GM12878 (cell line): ENCODE measurements at regions not wholly inside any gene's neighbourhood (a gene's known extent, or its start where the extent isn't known, plus 50 kb on each side); places are given as distances from the start of the nearest gene placed in this dataset.

Experiments
- ATAC-seq: fragments of 200-7000 bp; cut with Tn5 transposase; 3 replicates; pipeline ENCODE4 v1.9.1; 2020; ENCODE audit warnings: mild to moderate bottlenecking, moderate library complexity
- BruUV-seq: library from RNA; stranded (reverse); fragments of 400-500 nt; replicated peaks from 2 replicates; lab custom pipeline; 2021; lab: Mats Ljungman, UMichigan
- CTCF ChIA-PET: fragments of 300-600 bp; sonication (Branson Sonifier 250); formaldehyde crosslinking; extraction: SDS; loops from one replicate; lab custom pipeline; 2021; ENCODE audit warnings: inconsistent platforms; lab: Yijun Ruan, JAX
- POLR2A ChIA-PET: fragments of 350-600 bp; formaldehyde crosslinking; extraction: SDS; loops from one replicate; lab custom pipeline; 2021; ENCODE audit warnings: inconsistent platforms; lab: Charles Lee
- RAD21 ChIA-PET: fragments of 300-600 bp; sonication (Branson Sonifier 250); formaldehyde crosslinking; loops from one replicate; lab custom pipeline; 2023; ENCODE audit warnings: antibody characterized with exemption; ENCODE audit not compliant: unreplicated experiment; lab: Charles Lee
- SMC1A ChIA-PET: fragments of 300-600 bp; sonication (Branson Sonifier 250); formaldehyde crosslinking; loops from one replicate; lab custom pipeline; 2023; ENCODE audit not compliant: unreplicated experiment, uncharacterized antibody; lab: Charles Lee
- DNase-seq: peaks from one replicate; pipeline ENCODE4 v3.0.0-alpha.2; 2011; ENCODE audit warnings: low read depth, low spot score
- FAIRE-seq: peaks from 3 replicates; lab custom pipeline; 2011; peaks lifted over from hg19 to GRCh38; lab: Jason Lieb, UNC
- H2AFZ ChIP-seq: 2 replicates; pipeline ENCODE4 v1.6.0; 2011; ENCODE audit warnings: low read depth, low read length, control low read depth; ENCODE audit not compliant: control insufficient read depth
- H3K27ac ChIP-seq: 2 replicates; pipeline ENCODE4 v1.5.1; 2011; ENCODE audit warnings: control low read depth; ENCODE audit not compliant: control insufficient read depth, insufficient read depth
- H3K27me3 ChIP-seq, 2 experiments: replicated peaks in 1 of 2; 2 replicates each; pipeline versions ENCODE4 v1.6.0 to v1.6.1; 2011; ENCODE audit warnings: low read length in 1 of 2; ENCODE audit not compliant: control insufficient read depth in 2 of 2, insufficient read depth in 2 of 2
- H3K36me3 ChIP-seq, 2 experiments: 2 replicates each; pipeline ENCODE4 v1.5.1; 2011; ENCODE audit warnings: low read length in 1 of 2; ENCODE audit not compliant: control insufficient read depth in 2 of 2, insufficient read depth in 2 of 2
- H3K4me1 ChIP-seq: 2 replicates; pipeline ENCODE4 v1.6.1; 2011; ENCODE audit warnings: mild to moderate bottlenecking, low read length, moderate library complexity, mixed read lengths; ENCODE audit not compliant: control insufficient read depth, insufficient read depth
- H3K4me2 ChIP-seq: 2 replicates; pipeline ENCODE4 v1.6.0; 2011; ENCODE audit warnings: control low read depth; ENCODE audit not compliant: control insufficient read depth, insufficient read depth
- H3K4me3 ChIP-seq: fragments of 200-600 bp; sonication (generic); 2 replicates; pipeline ENCODE4 v1.5.1; 2016
- H3K79me2 ChIP-seq: 2 replicates; pipeline ENCODE4 v1.6.0; 2011; ENCODE audit warnings: low read length; ENCODE audit not compliant: control insufficient read depth, insufficient read depth
- H3K9ac ChIP-seq: 2 replicates; pipeline ENCODE4 v1.8.0; 2011; ENCODE audit warnings: low read length, control low read depth, mixed read lengths; ENCODE audit not compliant: control insufficient read depth, insufficient read depth
- H3K9me3 ChIP-seq: replicated peaks from 3 replicates; pipeline ENCODE4 v1.5.1; 2011; ENCODE audit warnings: mild to moderate bottlenecking, low read length; ENCODE audit not compliant: control insufficient read depth, insufficient read depth
- H4K20me1 ChIP-seq: 2 replicates; pipeline ENCODE4 v1.6.0; 2011; ENCODE audit not compliant: control insufficient read depth, insufficient read depth
- EGR1 ChIP-seq, 2 experiments: IDR thresholded peaks; 1 replicate in 1 of 2; 2 replicates in 1 of 2; pipeline ENCODE4 v1.6.1; 2011 to 2012; ENCODE audit warnings: low read depth in 2 of 2, low read length in 2 of 2, borderline replicate concordance in 1 of 2, mild to moderate bottlenecking in 1 of 2, moderate library complexity in 1 of 2
- HDAC2 ChIP-seq: fragments of 200-600 bp; sonication (generic); IDR thresholded peaks from 2 replicates; pipeline ENCODE4 v1.6.1; 2017
- POU2F2 ChIP-seq: IDR thresholded peaks from 3 replicates; pipeline ENCODE4 v1.6.1; 2011; ENCODE audit warnings: low read depth, mild to moderate bottlenecking, low read length, borderline replicate concordance
- SIN3A ChIP-seq: IDR thresholded peaks from 2 replicates; pipeline ENCODE4 v1.6.1; 2012; ENCODE audit warnings: low read depth, low read length, improper control_type of control experiment
- TARDBP ChIP-seq: IDR thresholded peaks from 2 replicates; pipeline ENCODE4 v1.6.1; 2016; ENCODE audit warnings: borderline replicate concordance
- TBL1XR1 ChIP-seq: IDR thresholded peaks from 2 replicates; pipeline ENCODE4 v1.6.1; 2012; ENCODE audit warnings: low read depth, low read length, improper control_type of control experiment
- WRNIP1 ChIP-seq: IDR thresholded peaks from 2 replicates; pipeline ENCODE4 v1.6.1; 2011; ENCODE audit warnings: low read depth, low read length, improper control_type of control experiment, borderline replicate concordance
- WGBS: methylation state at CpG from one replicate; pipeline ENCODE4 v1.1.6; 2016; ENCODE audit warnings: low lambda C conversion rate; ENCODE audit not compliant: insufficient replicate concordance, insufficient coverage; ENCODE audit errors: missing lambda C conversion rate; 5-methylcytosine and 5-hydroxymethylcytosine counted together
- in situ Hi-C: fragments of 300-500 bp; cut with MboI; formaldehyde crosslinking; loops from 9 replicates; pipeline ENCODE4 v1.14.3; 2018; ENCODE audit warnings: mixed read lengths
- intact Hi-C: fragments of 100-400 bp; cut with micrococcal nuclease; formaldehyde crosslinking; loops from one replicate; pipeline ENCODE4 v1.14.2; 2022; ENCODE audit not compliant: unreplicated experiment
- TF ChIP-seq, protein P1 (sequence below): fragments of 150-350 bp; IDR thresholded peaks from 2 replicates; pipeline ENCODE4 v1.6.1; 2016; ENCODE audit warnings: low read depth, low read length
- TF ChIP-seq, protein P2 (sequence below), 3 experiments: IDR thresholded peaks in 2 of 3; conservative IDR thresholded peaks in 1 of 3; 2 replicates each; pipeline ENCODE4 v1.5.1; 2011; ENCODE audit warnings: low read depth in 3 of 3, low read length in 3 of 3, mild to moderate bottlenecking in 3 of 3, control low read depth in 2 of 3, moderate library complexity in 2 of 3, inconsistent platforms in 1 of 3, mixed read lengths in 1 of 3; ENCODE audit not compliant: control insufficient read depth in 2 of 3, insufficient read depth in 1 of 3; ENCODE audit errors: extremely low read depth in 1 of 3
- TF ChIP-seq, protein P3 (sequence below): fragments of 450-650 bp; IDR thresholded peaks from 2 replicates; pipeline ENCODE4 v1.6.1; 2017; ENCODE audit warnings: mild to moderate bottlenecking, moderate library complexity

DNA sequence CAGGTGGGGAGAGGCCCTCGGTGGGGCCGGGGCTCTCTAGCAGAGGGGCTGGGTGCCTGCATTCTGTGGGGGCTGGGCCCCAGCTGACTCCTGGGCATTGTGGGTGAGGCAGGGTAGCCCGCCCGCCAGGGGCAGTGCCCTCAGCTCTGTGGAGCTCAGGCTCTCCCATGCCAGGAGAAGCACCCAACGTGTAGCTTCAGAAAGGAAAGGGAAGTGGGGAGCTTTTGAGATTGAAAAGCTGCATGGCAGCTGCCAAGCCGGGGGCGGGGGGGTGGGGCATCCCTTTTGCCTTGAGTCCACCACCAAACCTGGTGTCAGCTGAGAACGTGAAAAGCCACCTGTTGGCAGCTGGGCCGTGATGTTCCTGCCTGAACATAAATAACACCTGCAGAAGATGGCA, 192.1 kb upstream of the CIBAR2 start:
- peaks cover 14% of the 10 kb centered on the region for H3K4me1 ChIP-seq
- in situ Hi-C loops (no loop called here), intact Hi-C loops (loop anchor here (5.0 to 10.0 kb wide), 2 partner anchors 120 to 308 kb away; partner anchors contain the start of gene GSE1)
- WGBS, result 37% methylated on average over 7 of the region's 9 CpGs
- BruUV-seq, result no TSS peak
- no peaks in the 10 kb centered on the region for H3K36me3 ChIP-seq
- no peaks in the 10 kb centered on the region for H3K9me3 ChIP-seq
- DNase-seq (no peak), FAIRE-seq (no peak), ATAC-seq (no peak)
- no peak overlapping the region for H2AFZ ChIP-seq
- H3K79me2 ChIP-seq, result no peaks in the 10 kb centered on the region
- no peak overlapping the region for H3K9ac ChIP-seq
- ChIA-PET POLR2A (no interaction called here), RAD21 (interaction anchor here (0.7 to 1.0 kb wide), 2 partner anchors 34 to 37 kb away, joined by 3 read pairs; no protein-coding TSS in a partner anchor), CTCF (interaction anchor here (0.7 to 2.5 kb wide), 4 partner anchors 35 to 250 kb away, joined by 3 to 8 read pairs (median 4); no protein-coding TSS in a partner anchor), SMC1A (interaction anchor here (0.7 to 1.6 kb wide), 3 partner anchors 26 to 189 kb away, joined by 3 to 5 read pairs (median 4); no protein-coding TSS in a partner anchor)
- H3K27ac ChIP-seq, result no peak overlapping the region
- TF ChIP-seq WRNIP1, result no peak
- TF ChIP-seq, protein P1, sequence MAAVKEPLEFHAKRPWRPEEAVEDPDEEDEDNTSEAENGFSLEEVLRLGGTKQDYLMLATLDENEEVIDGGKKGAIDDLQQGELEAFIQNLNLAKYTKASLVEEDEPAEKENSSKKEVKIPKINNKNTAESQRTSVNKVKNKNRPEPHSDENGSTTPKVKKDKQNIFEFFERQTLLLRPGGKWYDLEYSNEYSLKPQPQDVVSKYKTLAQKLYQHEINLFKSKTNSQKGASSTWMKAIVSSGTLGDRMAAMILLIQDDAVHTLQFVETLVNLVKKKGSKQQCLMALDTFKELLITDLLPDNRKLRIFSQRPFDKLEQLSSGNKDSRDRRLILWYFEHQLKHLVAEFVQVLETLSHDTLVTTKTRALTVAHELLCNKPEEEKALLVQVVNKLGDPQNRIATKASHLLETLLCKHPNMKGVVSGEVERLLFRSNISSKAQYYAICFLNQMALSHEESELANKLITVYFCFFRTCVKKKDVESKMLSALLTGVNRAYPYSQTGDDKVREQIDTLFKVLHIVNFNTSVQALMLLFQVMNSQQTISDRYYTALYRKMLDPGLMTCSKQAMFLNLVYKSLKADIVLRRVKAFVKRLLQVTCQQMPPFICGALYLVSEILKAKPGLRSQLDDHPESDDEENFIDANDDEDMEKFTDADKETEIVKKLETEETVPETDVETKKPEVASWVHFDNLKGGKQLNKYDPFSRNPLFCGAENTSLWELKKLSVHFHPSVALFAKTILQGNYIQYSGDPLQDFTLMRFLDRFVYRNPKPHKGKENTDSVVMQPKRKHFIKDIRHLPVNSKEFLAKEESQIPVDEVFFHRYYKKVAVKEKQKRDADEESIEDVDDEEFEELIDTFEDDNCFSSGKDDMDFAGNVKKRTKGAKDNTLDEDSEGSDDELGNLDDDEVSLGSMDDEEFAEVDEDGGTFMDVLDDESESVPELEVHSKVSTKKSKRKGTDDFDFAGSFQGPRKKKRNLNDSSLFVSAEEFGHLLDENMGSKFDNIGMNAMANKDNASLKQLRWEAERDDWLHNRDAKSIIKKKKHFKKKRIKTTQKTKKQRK, result no peak
- no peak for TF ChIP-seq POU2F2
- TF ChIP-seq, protein P2, sequence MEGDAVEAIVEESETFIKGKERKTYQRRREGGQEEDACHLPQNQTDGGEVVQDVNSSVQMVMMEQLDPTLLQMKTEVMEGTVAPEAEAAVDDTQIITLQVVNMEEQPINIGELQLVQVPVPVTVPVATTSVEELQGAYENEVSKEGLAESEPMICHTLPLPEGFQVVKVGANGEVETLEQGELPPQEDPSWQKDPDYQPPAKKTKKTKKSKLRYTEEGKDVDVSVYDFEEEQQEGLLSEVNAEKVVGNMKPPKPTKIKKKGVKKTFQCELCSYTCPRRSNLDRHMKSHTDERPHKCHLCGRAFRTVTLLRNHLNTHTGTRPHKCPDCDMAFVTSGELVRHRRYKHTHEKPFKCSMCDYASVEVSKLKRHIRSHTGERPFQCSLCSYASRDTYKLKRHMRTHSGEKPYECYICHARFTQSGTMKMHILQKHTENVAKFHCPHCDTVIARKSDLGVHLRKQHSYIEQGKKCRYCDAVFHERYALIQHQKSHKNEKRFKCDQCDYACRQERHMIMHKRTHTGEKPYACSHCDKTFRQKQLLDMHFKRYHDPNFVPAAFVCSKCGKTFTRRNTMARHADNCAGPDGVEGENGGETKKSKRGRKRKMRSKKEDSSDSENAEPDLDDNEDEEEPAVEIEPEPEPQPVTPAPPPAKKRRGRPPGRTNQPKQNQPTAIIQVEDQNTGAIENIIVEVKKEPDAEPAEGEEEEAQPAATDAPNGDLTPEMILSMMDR (IDR thresholded peaks at IDR 0.05 in 2 of 3, conservative IDR thresholded peaks at IDR 0.05 in 1 of 3; ENCODE audit: control insufficient read depth in 2 of 3, extremely low read depth in 1 of 3, insufficient read depth in 1 of 3, low read depth in 3 of 3, low read length in 3 of 3), result no peak
- no peak for TF ChIP-seq TBL1XR1
- no peak for TF ChIP-seq SIN3A
- TF ChIP-seq TARDBP, result no peak
- no peak for TF ChIP-seq EGR1 (IDR thresholded peaks at IDR 0.05; ENCODE audit: borderline replicate concordance in 1 of 2, low read depth in 2 of 2, low read length in 2 of 2)
- TF ChIP-seq, protein P3, sequence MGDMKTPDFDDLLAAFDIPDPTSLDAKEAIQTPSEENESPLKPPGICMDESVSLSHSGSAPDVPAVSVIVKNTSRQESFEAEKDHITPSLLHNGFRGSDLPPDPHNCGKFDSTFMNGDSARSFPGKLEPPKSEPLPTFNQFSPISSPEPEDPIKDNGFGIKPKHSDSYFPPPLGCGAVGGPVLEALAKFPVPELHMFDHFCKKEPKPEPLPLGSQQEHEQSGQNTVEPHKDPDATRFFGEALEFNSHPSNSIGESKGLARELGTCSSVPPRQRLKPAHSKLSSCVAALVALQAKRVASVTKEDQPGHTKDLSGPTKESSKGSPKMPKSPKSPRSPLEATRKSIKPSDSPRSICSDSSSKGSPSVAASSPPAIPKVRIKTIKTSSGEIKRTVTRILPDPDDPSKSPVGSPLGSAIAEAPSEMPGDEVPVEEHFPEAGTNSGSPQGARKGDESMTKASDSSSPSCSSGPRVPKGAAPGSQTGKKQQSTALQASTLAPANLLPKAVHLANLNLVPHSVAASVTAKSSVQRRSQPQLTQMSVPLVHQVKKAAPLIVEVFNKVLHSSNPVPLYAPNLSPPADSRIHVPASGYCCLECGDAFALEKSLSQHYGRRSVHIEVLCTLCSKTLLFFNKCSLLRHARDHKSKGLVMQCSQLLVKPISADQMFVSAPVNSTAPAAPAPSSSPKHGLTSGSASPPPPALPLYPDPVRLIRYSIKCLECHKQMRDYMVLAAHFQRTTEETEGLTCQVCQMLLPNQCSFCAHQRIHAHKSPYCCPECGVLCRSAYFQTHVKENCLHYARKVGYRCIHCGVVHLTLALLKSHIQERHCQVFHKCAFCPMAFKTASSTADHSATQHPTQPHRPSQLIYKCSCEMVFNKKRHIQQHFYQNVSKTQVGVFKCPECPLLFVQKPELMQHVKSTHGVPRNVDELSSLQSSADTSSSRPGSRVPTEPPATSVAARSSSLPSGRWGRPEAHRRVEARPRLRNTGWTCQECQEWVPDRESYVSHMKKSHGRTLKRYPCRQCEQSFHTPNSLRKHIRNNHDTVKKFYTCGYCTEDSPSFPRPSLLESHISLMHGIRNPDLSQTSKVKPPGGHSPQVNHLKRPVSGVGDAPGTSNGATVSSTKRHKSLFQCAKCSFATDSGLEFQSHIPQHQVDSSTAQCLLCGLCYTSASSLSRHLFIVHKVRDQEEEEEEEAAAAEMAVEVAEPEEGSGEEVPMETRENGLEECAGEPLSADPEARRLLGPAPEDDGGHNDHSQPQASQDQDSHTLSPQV, result no peak
- no peak for TF ChIP-seq HDAC2
- H3K4me2 ChIP-seq, result no peak overlapping the region
- H3K4me3 ChIP-seq, result no peak overlapping the region
- no peaks in the 10 kb centered on the region for H3K27me3 ChIP-seq
- no peaks in the 10 kb centered on the region for H4K20me1 ChIP-seq
